ENCODE measurements at regions not wholly inside any gene's neighbourhood (a gene's known extent, or its start where the extent isn't known, plus 50 kb on each side); places are given as distances from the start of the nearest gene placed in this dataset.
"Not testable (repeated sequence)": the region's sequence is repeated elsewhere in the genome, so short reads cannot be mapped to it uniquely, and the experiment has no call there.

DNA sequence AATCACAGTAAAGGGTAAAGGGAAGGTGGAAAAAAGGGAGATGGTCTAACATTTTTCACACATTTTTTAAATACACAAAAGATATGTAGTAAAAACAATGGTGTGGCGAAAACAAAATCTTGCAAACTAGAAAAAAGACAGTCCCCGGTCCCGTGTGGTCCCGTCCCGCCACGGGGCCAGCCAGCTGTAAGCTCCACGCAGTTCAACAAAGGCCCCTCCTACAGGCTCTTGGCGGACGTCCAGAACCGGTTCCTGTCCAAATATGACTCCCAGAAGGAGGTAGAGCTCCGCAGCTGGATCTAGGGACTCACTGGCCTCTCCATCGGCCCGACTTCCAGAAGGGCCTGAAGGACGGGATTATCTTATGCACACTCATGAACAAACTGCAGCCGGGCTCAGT lies 216.9 kb downstream of the POTED start:
- TF ChIP-seq ZNF354C (tag by site-specific recombination; IDR thresholded peaks at IDR 0.05; ENCODE audit: borderline replicate concordance, low read depth); ZNF121 (tag by site-specific recombination; IDR thresholded peaks at IDR 0.05); ZNF169 (tag by site-specific recombination; IDR thresholded peaks at IDR 0.05): not testable (repeated sequence)
- TF ChIP-seq, protein P1, sequence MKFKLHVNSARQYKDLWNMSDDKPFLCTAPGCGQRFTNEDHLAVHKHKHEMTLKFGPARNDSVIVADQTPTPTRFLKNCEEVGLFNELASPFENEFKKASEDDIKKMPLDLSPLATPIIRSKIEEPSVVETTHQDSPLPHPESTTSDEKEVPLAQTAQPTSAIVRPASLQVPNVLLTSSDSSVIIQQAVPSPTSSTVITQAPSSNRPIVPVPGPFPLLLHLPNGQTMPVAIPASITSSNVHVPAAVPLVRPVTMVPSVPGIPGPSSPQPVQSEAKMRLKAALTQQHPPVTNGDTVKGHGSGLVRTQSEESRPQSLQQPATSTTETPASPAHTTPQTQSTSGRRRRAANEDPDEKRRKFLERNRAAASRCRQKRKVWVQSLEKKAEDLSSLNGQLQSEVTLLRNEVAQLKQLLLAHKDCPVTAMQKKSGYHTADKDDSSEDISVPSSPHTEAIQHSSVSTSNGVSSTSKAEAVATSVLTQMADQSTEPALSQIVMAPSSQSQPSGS (tag by site-specific recombination; IDR thresholded peaks at IDR 0.05; ENCODE audit: low read depth): not testable (repeated sequence)
- TF ChIP-seq, protein P2, sequence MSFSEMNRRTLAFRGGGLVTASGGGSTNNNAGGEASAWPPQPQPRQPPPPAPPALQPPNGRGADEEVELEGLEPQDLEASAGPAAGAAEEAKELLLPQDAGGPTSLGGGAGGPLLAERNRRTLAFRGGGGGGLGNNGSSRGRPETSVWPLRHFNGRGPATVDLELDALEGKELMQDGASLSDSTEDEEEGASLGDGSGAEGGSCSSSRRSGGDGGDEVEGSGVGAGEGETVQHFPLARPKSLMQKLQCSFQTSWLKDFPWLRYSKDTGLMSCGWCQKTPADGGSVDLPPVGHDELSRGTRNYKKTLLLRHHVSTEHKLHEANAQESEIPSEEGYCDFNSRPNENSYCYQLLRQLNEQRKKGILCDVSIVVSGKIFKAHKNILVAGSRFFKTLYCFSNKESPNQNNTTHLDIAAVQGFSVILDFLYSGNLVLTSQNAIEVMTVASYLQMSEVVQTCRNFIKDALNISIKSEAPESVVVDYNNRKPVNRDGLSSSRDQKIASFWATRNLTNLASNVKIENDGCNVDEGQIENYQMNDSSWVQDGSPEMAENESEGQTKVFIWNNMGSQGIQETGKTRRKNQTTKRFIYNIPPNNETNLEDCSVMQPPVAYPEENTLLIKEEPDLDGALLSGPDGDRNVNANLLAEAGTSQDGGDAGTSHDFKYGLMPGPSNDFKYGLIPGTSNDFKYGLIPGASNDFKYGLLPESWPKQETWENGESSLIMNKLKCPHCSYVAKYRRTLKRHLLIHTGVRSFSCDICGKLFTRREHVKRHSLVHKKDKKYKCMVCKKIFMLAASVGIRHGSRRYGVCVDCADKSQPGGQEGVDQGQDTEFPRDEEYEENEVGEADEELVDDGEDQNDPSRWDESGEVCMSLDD (tag by site-specific recombination; IDR thresholded peaks at IDR 0.05): not testable (repeated sequence)
